Upper lobe of left lung (tissue), 4 donors: ENCODE measurements at regions not wholly inside any gene's neighbourhood (a gene's known extent, or its start where the extent isn't known, plus 50 kb on each side); places are given as distances from the start of the nearest gene placed in this dataset.

ENCODE experiments used
- EP300 ChIP-seq, 4 donors: sonication (generic); formaldehyde crosslinking; IDR thresholded peaks; one replicate each; pipeline ENCODE4 v1.5.1; 2017; ENCODE audit warnings: antibody characterized with exemption in 4 of 4, control low read depth in 2 of 4
- POLR2A ChIP-seq, 4 donors: fragments of 450-650 bp; IDR thresholded peaks; one replicate each; pipeline ENCODE4 v1.5.1; 2016 to 2017; ENCODE audit warnings: antibody characterized with exemption in 4 of 4, mild to moderate bottlenecking in 2 of 4
- POLR2AphosphoS5 ChIP-seq, 2 donors: sonication (generic); formaldehyde crosslinking; IDR thresholded peaks; one replicate each; pipeline ENCODE4 v1.5.1; 2017; ENCODE audit warnings: antibody characterized with exemption in 2 of 2
- TF ChIP-seq, protein P1 (sequence below), 6 experiments: fragments of 450-650 bp in 4 of 6; fragments of 200-600 bp in 2 of 6; sonication (generic) in 2 of 6; IDR thresholded peaks; one replicate each; pipeline ENCODE4 v1.5.1; 2016 to 2019; ENCODE audit warnings: antibody characterized with exemption in 6 of 6

DNA sequence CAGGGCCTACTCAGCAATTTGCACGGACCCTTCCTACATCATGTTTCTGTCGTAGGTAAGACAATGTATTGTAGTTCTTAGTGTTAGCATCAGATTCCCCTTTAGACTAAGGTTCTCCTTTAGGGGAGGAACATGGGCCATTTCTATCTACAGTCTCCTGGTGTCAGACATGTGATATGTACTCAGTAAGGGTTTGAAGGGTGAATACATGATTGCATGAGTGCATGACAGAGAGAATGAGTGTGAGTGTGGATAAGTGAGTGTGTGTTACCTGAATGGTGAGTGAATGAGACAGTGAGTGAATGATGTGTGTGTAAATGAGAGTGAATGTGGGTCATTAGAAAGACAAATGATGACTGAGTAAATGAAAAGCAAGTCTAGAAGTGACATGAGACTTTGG, 476.8 kb downstream of the HAPSTR1 start:
- TF ChIP-seq, protein P1, sequence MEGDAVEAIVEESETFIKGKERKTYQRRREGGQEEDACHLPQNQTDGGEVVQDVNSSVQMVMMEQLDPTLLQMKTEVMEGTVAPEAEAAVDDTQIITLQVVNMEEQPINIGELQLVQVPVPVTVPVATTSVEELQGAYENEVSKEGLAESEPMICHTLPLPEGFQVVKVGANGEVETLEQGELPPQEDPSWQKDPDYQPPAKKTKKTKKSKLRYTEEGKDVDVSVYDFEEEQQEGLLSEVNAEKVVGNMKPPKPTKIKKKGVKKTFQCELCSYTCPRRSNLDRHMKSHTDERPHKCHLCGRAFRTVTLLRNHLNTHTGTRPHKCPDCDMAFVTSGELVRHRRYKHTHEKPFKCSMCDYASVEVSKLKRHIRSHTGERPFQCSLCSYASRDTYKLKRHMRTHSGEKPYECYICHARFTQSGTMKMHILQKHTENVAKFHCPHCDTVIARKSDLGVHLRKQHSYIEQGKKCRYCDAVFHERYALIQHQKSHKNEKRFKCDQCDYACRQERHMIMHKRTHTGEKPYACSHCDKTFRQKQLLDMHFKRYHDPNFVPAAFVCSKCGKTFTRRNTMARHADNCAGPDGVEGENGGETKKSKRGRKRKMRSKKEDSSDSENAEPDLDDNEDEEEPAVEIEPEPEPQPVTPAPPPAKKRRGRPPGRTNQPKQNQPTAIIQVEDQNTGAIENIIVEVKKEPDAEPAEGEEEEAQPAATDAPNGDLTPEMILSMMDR (IDR thresholded peaks at IDR 0.05) = no peak
- TF ChIP-seq POLR2A (IDR thresholded peaks at IDR 0.05) (no peak), POLR2AphosphoS5 (IDR thresholded peaks at IDR 0.05) (no peak), EP300 (IDR thresholded peaks at IDR 0.05) (no peak)
